Spleen (tissue), 11 donors: ENCODE measurements at regions not wholly inside any gene's neighbourhood (a gene's known extent, or its start where the extent isn't known, plus 50 kb on each side); places are given as distances from the start of the nearest gene placed in this dataset.

Experiments
- DNase-seq: peaks from one replicate; pipeline ENCODE4 v3.0.0-alpha.2; 2020
- H3K27ac ChIP-seq, 8 donors: fragments of 200-600 bp; sonication (generic) in 7 of 8; 1 replicate in 4 of 8; 2 replicates in 4 of 8; pipeline versions ENCODE4 v1.5.0 to v1.8.0; 2016 to 2021; ENCODE audit warnings: inconsistent platforms in 4 of 8, mild to moderate bottlenecking in 4 of 8, moderate library complexity in 1 of 8
- H3K27me3 ChIP-seq, 7 donors: fragments of 200-600 bp; sonication (generic) in 6 of 7; replicated peaks in 1 of 7; 1 replicate in 4 of 7; 2 replicates in 3 of 7; pipeline versions ENCODE4 v1.5.0 to v1.8.0; 2016 to 2021; ENCODE audit warnings: inconsistent platforms in 3 of 7, mild to moderate bottlenecking in 1 of 7
- H3K36me3 ChIP-seq, 6 donors: fragments of 200-600 bp; sonication (generic) in 5 of 6; 1 replicate in 4 of 6; 2 replicates in 2 of 6; pipeline versions ENCODE4 v1.5.0 to v1.8.0; 2016 to 2021; ENCODE audit warnings: inconsistent platforms in 2 of 6
- H3K4me1 ChIP-seq, 6 donors: fragments of 200-600 bp; sonication (generic) in 5 of 6; 1 replicate in 3 of 6; 2 replicates in 3 of 6; pipeline versions ENCODE4 v1.5.0 to v1.8.0; 2016 to 2021; ENCODE audit warnings: inconsistent platforms in 3 of 6
- H3K4me3 ChIP-seq, 8 donors: fragments of 200-600 bp; sonication (generic) in 7 of 8; 1 replicate in 4 of 8; 2 replicates in 4 of 8; pipeline versions ENCODE4 v1.5.0 to v1.8.0; 2016 to 2021; ENCODE audit warnings: inconsistent platforms in 4 of 8, mild to moderate bottlenecking in 4 of 8, moderate library complexity in 2 of 8
- H3K9me3 ChIP-seq, 8 donors: fragments of 200-600 bp; sonication (generic) in 7 of 8; 1 replicate in 4 of 8; 2 replicates in 4 of 8; pipeline versions ENCODE4 v1.5.0 to v1.8.0; 2016 to 2021; ENCODE audit warnings: inconsistent platforms in 4 of 8
- POLR2A ChIP-seq, 3 donors: fragments of 450-650 bp; IDR thresholded peaks; one replicate each; pipeline ENCODE4 v1.5.1; 2017; ENCODE audit warnings: antibody characterized with exemption in 3 of 3, mild to moderate bottlenecking in 1 of 3
- POLR2AphosphoS5 ChIP-seq, 3 donors: sonication (generic); formaldehyde crosslinking; IDR thresholded peaks; one replicate each; pipeline ENCODE4 v1.5.1; 2017; ENCODE audit warnings: antibody characterized with exemption in 3 of 3
- WGBS, 5 donors: extraction: QIAGEN DNeasy Blood & Tissue Kit in 3 of 5; methylation state at CpG; one replicate each; pipeline versions ENCODE4 v1.1.5 to v1.1.7; 2013 to 2018; 5-methylcytosine and 5-hydroxymethylcytosine counted together
- intact Hi-C: fragments of 100-400 bp; cut with DNase I; formaldehyde crosslinking; loops from one replicate; pipeline ENCODE4 v1.15.0; 2023; ENCODE audit warnings: low total_unique reads
- TF ChIP-seq, protein P1 (sequence below), 11 experiments: fragments of 200-600 bp in 7 of 11; fragments of 450-650 bp in 4 of 11; sonication (generic) in 4 of 11; IDR thresholded peaks in 8 of 11; conservative IDR thresholded peaks in 3 of 11; 1 replicate in 7 of 11; 2 replicates in 4 of 11; pipeline versions ENCODE4 v1.4.0 to v1.8.0; 2016 to 2021; ENCODE audit warnings: antibody characterized with exemption in 11 of 11, inconsistent platforms in 4 of 11, mild to moderate bottlenecking in 1 of 11
- donor health status: healthy with polysubstance abuse.
- donor health status: DM: no; HTN: no; CAD: no; lungs with moderate emphysema.
- donor health status: DM: no; HTN: no; CAD: no.
- donor health status: Bipolar disorder and iron deficiency.
- donor health status: healthy.
- donor health status: DM: no; HTN: no; CAD: no.
- donor health status: DM: yes; HTN: yes; CAD: no.

DNA sequence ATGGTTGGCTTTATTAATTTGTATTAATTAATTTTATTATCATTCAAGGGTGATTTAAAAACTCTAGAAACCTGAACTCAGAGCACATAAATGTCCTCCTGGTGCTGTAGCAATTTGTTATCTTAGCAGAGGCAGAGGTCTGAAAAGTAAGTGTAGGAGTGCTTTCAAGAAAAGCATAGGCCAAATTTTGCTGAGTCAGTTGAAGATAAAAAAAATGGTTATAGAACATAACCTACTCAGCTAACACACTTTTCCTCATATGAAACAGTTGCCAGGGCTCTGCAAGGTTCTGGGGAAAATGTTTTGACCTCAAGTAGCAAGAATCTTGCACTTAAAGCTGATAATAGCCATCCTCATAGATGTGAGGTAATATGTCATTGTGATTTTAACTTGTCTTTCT lies 53.5 kb upstream of the CHODL start:
- intact Hi-C loops: no loop called here
- no peak overlapping the region for H3K4me3 ChIP-seq
- no peaks in the 10 kb centered on the region for H3K4me1 ChIP-seq
- no peak for DNase-seq
- no peaks in the 10 kb centered on the region for H3K27me3 ChIP-seq
- H3K27ac ChIP-seq: no peak overlapping the region
- H3K9me3 ChIP-seq: peaks cover 0 to 3% (median 0%) of the 10 kb centered on the region in 8 donors
- H3K36me3 ChIP-seq: no peaks in the 10 kb centered on the region
- TF ChIP-seq, protein P1, sequence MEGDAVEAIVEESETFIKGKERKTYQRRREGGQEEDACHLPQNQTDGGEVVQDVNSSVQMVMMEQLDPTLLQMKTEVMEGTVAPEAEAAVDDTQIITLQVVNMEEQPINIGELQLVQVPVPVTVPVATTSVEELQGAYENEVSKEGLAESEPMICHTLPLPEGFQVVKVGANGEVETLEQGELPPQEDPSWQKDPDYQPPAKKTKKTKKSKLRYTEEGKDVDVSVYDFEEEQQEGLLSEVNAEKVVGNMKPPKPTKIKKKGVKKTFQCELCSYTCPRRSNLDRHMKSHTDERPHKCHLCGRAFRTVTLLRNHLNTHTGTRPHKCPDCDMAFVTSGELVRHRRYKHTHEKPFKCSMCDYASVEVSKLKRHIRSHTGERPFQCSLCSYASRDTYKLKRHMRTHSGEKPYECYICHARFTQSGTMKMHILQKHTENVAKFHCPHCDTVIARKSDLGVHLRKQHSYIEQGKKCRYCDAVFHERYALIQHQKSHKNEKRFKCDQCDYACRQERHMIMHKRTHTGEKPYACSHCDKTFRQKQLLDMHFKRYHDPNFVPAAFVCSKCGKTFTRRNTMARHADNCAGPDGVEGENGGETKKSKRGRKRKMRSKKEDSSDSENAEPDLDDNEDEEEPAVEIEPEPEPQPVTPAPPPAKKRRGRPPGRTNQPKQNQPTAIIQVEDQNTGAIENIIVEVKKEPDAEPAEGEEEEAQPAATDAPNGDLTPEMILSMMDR (IDR thresholded peaks at IDR 0.05 in 8 of 11, conservative IDR thresholded peaks at IDR 0.05 in 3 of 11): no peak
- TF ChIP-seq POLR2AphosphoS5 (IDR thresholded peaks at IDR 0.05) (no peak), POLR2A (IDR thresholded peaks at IDR 0.05) (no peak)

GRCh38 chr21:18178509-18178908 lies 66.1 kb upstream of the CHODL start:
- TF ChIP-seq, protein P1 (IDR thresholded peaks at IDR 0.05 in 8 of 11, conservative IDR thresholded peaks at IDR 0.05 in 3 of 11): no peak
- no peak for TF ChIP-seq POLR2A (IDR thresholded peaks at IDR 0.05)
- TF ChIP-seq POLR2AphosphoS5 (IDR thresholded peaks at IDR 0.05): no peak
- no peaks in the 10 kb centered on the region for H3K4me1 ChIP-seq
- intact Hi-C loops: no loop called here
- H3K4me3 ChIP-seq: no peak overlapping the region
- no peak overlapping the region for H3K27ac ChIP-seq
- H3K27me3 ChIP-seq: no peaks in the 10 kb centered on the region
- H3K9me3 ChIP-seq: no peaks in the 10 kb centered on the region
- DNase-seq: no peak
- no peaks in the 10 kb centered on the region for H3K36me3 ChIP-seq

GRCh38 chr21:18174370-18174769 lies 70.3 kb upstream of the CHODL start:
- TF ChIP-seq POLR2A (IDR thresholded peaks at IDR 0.05) (no peak), POLR2AphosphoS5 (IDR thresholded peaks at IDR 0.05) (no peak)
- TF ChIP-seq, protein P1 (IDR thresholded peaks at IDR 0.05 in 8 of 11, conservative IDR thresholded peaks at IDR 0.05 in 3 of 11): no peak
- intact Hi-C loops: no loop called here
- Histone ChIP-seq H3K27ac (no peak overlapping the region), H3K9me3 (peaks cover 0 to 6% (median 0%) of the 10 kb centered on the region in 8 donors), H3K4me3 (no peak overlapping the region), H3K36me3 (no peaks in the 10 kb centered on the region), H3K27me3 (no peaks in the 10 kb centered on the region), H3K4me1 (no peaks in the 10 kb centered on the region)
- no peak for DNase-seq

DNA sequence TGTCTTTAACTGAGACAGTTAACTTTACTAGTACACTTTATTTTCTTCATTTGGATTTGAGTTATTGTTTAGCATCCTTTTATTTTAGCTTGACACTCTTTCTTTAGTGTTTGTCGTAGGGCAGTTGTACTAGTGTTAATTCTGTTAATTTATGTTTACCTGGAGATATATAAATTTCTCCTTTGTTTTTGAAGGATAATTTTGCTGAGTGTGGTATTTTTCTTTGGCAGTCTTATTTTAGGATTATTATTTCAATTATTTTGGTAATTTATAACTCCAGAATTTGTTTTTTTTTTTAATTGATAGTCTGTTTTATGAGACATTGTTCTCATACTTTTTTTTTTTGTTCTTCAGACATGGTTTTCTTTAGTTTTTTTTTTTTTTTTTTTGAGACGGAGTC lies 73.8 kb upstream of the CHODL start:
- H3K27ac ChIP-seq: no peak overlapping the region
- no peak for DNase-seq
- peaks cover 0 to 6% (median 0%) of the 10 kb centered on the region in 8 donors for H3K9me3 ChIP-seq
- no peaks in the 10 kb centered on the region for H3K4me1 ChIP-seq
- WGBS, 5 donors: 90 to 98% (median 96%) methylated on average over 1 of the region's 2 CpGs
- H3K36me3 ChIP-seq: no peaks in the 10 kb centered on the region
- H3K27me3 ChIP-seq: no peaks in the 10 kb centered on the region
- intact Hi-C loops: no loop called here
- no peak overlapping the region for H3K4me3 ChIP-seq
- TF ChIP-seq POLR2A (IDR thresholded peaks at IDR 0.05): no peak
- TF ChIP-seq POLR2AphosphoS5 (IDR thresholded peaks at IDR 0.05): no peak
- TF ChIP-seq, protein P1 (IDR thresholded peaks at IDR 0.05 in 8 of 11, conservative IDR thresholded peaks at IDR 0.05 in 3 of 11): no peak
